HCT116 (cell line): ENCODE measurements at regions not wholly inside any gene's neighbourhood (a gene's known extent, or its start where the extent isn't known, plus 50 kb on each side); places are given as distances from the start of the nearest gene placed in this dataset.

Source experiments
- ATAC-seq: fragments of 200-7000 bp; cut with Tn5 transposase; 2 replicates; pipeline ENCODE4 v1.9.1; 2020; ENCODE audit warnings: mild to moderate bottlenecking, moderate library complexity
- BruUV-seq: library from RNA; stranded (reverse); fragments of 400-500 nt; replicated peaks from 2 replicates; lab custom pipeline; 2021; lab: Mats Ljungman, UMichigan
- CTCF ChIA-PET: fragments of 300-600 bp; sonication (Branson Sonifier 250); formaldehyde crosslinking; loops from one replicate; lab custom pipeline; 2021; ENCODE audit warnings: antibody characterized with exemption; lab: Charles Lee
- POLR2A ChIA-PET: fragments of 300-600, 350-600 bp; sonication (Branson Sonifier 250); formaldehyde crosslinking; loops from one replicate; lab custom pipeline; 2021; ENCODE audit warnings: antibody characterized with exemption; lab: Charles Lee
- RAD21 ChIA-PET, 2 experiments: fragments of 300-600 bp; sonication (Branson Sonifier 250); formaldehyde crosslinking; loops; one replicate each; lab custom pipeline; 2023; ENCODE audit warnings: low total read pairs in 2 of 2; ENCODE audit not compliant: uncharacterized antibody in 2 of 2, unreplicated experiment in 2 of 2, low non-redundant PET in 1 of 2; lab: Charles Lee
- DNase-seq: peaks from one replicate; pipeline ENCODE4 v3.0.0-alpha.2; 2010; ENCODE audit warnings: low read depth, low spot score
- H2AFZ ChIP-seq: fragments of 200-600 bp; shearing (Covaris generic), sonication (generic); 2 replicates; pipeline ENCODE4 v1.6.1; 2017; ENCODE audit warnings: low read depth, mixed run types, mixed read lengths, antibody characterized with exemption, low read length; ENCODE audit not compliant: poor library complexity, severe bottlenecking
- H3K27ac ChIP-seq: 2 replicates; pipeline ENCODE4 v1.5.1; 2012; ENCODE audit warnings: low read depth, low read length
- H3K27me3 ChIP-seq: fragments of 200-600 bp; sonication (generic); 2 replicates; pipeline ENCODE4 v1.6.1; 2016; ENCODE audit warnings: mixed run types, low read length, mixed read lengths; ENCODE audit not compliant: insufficient read depth
- H3K36me3 ChIP-seq, 2 experiments: fragments of 200-500 bp in 1 of 2; fragments of 200-600 bp in 1 of 2; sonication (Bioruptor generic) in 1 of 2; sonication (generic) in 1 of 2; 2 replicates each; pipeline versions ENCODE4 v1.5.1 to v1.6.1; 2014 to 2016; ENCODE audit warnings: low read length in 2 of 2, inconsistent platforms in 1 of 2, mixed read lengths in 1 of 2, mixed run types in 1 of 2; ENCODE audit not compliant: insufficient read depth in 2 of 2, control insufficient read depth in 1 of 2
- H3K4me1 ChIP-seq, 2 experiments: fragments of 200-600 bp in 1 of 2; sonication (generic) in 1 of 2; 2 replicates each; pipeline versions ENCODE4 v1.5.1 to v1.6.1; 2012 to 2017; ENCODE audit warnings: low read length in 2 of 2, inconsistent platforms in 1 of 2, mild to moderate bottlenecking in 1 of 2, mixed read lengths in 1 of 2, mixed run types in 1 of 2, moderate library complexity in 1 of 2; ENCODE audit not compliant: insufficient read depth in 2 of 2, control insufficient read depth in 1 of 2
- H3K4me2 ChIP-seq: fragments of 200-600 bp; sonication (generic); 2 replicates; pipeline ENCODE4 v1.6.1; 2017; ENCODE audit warnings: mixed run types, low read length, mixed read lengths
- H3K4me3 ChIP-seq, 2 experiments: fragments of 200-600 bp in 1 of 2; sonication (generic) in 1 of 2; replicated peaks in 1 of 2; 2 replicates each; pipeline ENCODE4 v1.5.1; 2011 to 2016; ENCODE audit warnings: low read length in 2 of 2, control low read depth in 1 of 2, low read depth in 1 of 2, mild to moderate bottlenecking in 1 of 2, mixed read lengths in 1 of 2, mixed run types in 1 of 2
- H3K79me2 ChIP-seq: fragments of 200-600 bp; sonication (generic); 2 replicates; pipeline ENCODE4 v1.6.1; 2017; ENCODE audit warnings: mild to moderate bottlenecking, mixed run types, low read length, moderate library complexity, mixed read lengths; ENCODE audit not compliant: insufficient read depth
- H3K9ac ChIP-seq: fragments of 200-600 bp; sonication (generic); 2 replicates; pipeline ENCODE4 v1.6.1; 2016; ENCODE audit warnings: low read length, mixed read lengths
- H3K9me2 ChIP-seq: fragments of 200-600 bp; sonication (generic), shearing (Covaris generic); 2 replicates; pipeline ENCODE4 v1.6.1; 2017; ENCODE audit warnings: mixed run types, mild to moderate bottlenecking, moderate library complexity; ENCODE audit not compliant: insufficient read depth
- H3K9me3 ChIP-seq, 2 experiments: fragments of 200-500 bp in 1 of 2; fragments of 200-600 bp in 1 of 2; sonication (Bioruptor generic) in 1 of 2; sonication (generic) in 1 of 2; 2 replicates each; pipeline ENCODE4 v1.6.1; 2014 to 2017; ENCODE audit warnings: low read length in 2 of 2, mixed read lengths in 2 of 2, inconsistent platforms in 1 of 2, low read depth in 1 of 2, mild to moderate bottlenecking in 1 of 2, mixed run types in 1 of 2, moderate library complexity in 1 of 2; ENCODE audit not compliant: control insufficient read depth in 1 of 2, insufficient read depth in 1 of 2
- H4K20me1 ChIP-seq: fragments of 200-600 bp; sonication (generic), shearing (Covaris generic); 2 replicates; pipeline ENCODE4 v1.6.1; 2017; ENCODE audit warnings: mixed run types, mild to moderate bottlenecking, moderate library complexity; ENCODE audit not compliant: insufficient read depth
- CBX3 ChIP-seq: IDR thresholded peaks from 2 replicates; pipeline ENCODE4 v1.6.1; 2012; ENCODE audit warnings: low read depth
- CEBPB ChIP-seq: IDR thresholded peaks from 2 replicates; pipeline ENCODE4 v1.6.1; 2012; ENCODE audit warnings: low read depth
- POLR2AphosphoS5 ChIP-seq: IDR thresholded peaks from 2 replicates; pipeline ENCODE4 v1.6.1; 2011; ENCODE audit warnings: mild to moderate bottlenecking, low read depth, low read length, moderate library complexity
- RAD21 ChIP-seq: IDR thresholded peaks from 2 replicates; pipeline ENCODE4 v1.6.1; 2012; ENCODE audit warnings: low read depth, mild to moderate bottlenecking
- SP1 ChIP-seq: IDR thresholded peaks from 2 replicates; pipeline ENCODE4 v1.6.1; 2012; ENCODE audit warnings: low read depth
- SRF ChIP-seq: IDR thresholded peaks from 2 replicates; pipeline ENCODE4 v1.6.1; 2012; ENCODE audit warnings: low read depth
- TCF7L2 ChIP-seq: IDR thresholded peaks from 2 replicates; pipeline ENCODE4 v1.7.0; 2011; ENCODE audit warnings: borderline replicate concordance, inconsistent platforms; ENCODE audit not compliant: insufficient read depth, insufficient read length; ENCODE audit errors: extremely low read depth
- YY1 ChIP-seq: IDR thresholded peaks from 2 replicates; pipeline ENCODE4 v1.6.1; 2011; ENCODE audit warnings: low read length, low read depth, moderate library complexity, mild to moderate bottlenecking; ENCODE audit not compliant: insufficient replicate concordance; ENCODE audit errors: extremely low read depth
- ZFX ChIP-seq: fragments of 450-650 bp; IDR thresholded peaks from 2 replicates; pipeline ENCODE4 v1.6.1; 2017
- intact Hi-C: fragments of 100-400 bp; cut with micrococcal nuclease; formaldehyde crosslinking; loops from 2 replicates; pipeline ENCODE4 v1.10.0; 2022
- TF ChIP-seq, protein P1 (sequence below): IDR thresholded peaks from 2 replicates; pipeline ENCODE4 v1.6.1; 2012
- TF ChIP-seq, protein P2 (sequence below): IDR thresholded peaks from 2 replicates; pipeline ENCODE4 v1.6.1; 2012
- TF ChIP-seq, protein P3 (sequence below): IDR thresholded peaks from 2 replicates; pipeline ENCODE4 v1.6.1; 2012; ENCODE audit warnings: low read depth
- TF ChIP-seq, protein P4 (sequence below): IDR thresholded peaks from 2 replicates; pipeline ENCODE4 v1.6.1; 2011; ENCODE audit warnings: mild to moderate bottlenecking, low read length, moderate library complexity; ENCODE audit not compliant: insufficient replicate concordance; ENCODE audit errors: extremely low read depth

DNA sequence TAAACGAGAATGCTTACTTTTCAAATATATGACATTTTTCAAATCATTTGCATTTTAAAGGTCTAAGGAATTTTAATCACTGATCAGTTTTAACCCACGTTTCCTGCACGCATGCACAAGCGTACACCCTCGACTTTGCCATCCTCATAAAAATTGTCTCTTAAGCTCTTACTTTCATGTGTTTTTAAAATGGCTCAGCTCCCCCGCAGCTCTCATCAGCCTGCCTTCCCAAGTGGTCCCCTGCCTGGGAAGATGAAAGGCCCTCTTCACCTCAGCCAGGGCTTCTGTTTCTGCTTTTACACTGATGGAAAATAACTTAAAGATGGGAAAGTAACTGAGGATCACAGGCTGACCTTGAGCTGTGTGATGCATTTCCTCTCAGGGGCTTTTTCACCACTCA lies 131.6 kb upstream of the LSM8 start:
- H3K9me3 ChIP-seq, result no peaks in the 10 kb centered on the region
- H3K9ac ChIP-seq, result no peak overlapping the region
- DNase-seq, result no peak
- H3K36me3 ChIP-seq, result no peaks in the 10 kb centered on the region
- BruUV-seq, result no TSS peak
- H3K4me2 ChIP-seq, result no peak overlapping the region
- POLR2A ChIA-PET, result no interaction called here
- CTCF ChIA-PET, result no interaction called here
- H3K79me2 ChIP-seq, result no peaks in the 10 kb centered on the region
- RAD21 ChIA-PET, result no interaction called here
- intact Hi-C loops, result no loop called here
- H3K4me1 ChIP-seq, result no peaks in the 10 kb centered on the region
- H4K20me1 ChIP-seq, result no peaks in the 10 kb centered on the region
- TF ChIP-seq, protein P1, sequence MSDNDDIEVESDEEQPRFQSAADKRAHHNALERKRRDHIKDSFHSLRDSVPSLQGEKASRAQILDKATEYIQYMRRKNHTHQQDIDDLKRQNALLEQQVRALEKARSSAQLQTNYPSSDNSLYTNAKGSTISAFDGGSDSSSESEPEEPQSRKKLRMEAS, result no peak
- TF ChIP-seq, protein P2, sequence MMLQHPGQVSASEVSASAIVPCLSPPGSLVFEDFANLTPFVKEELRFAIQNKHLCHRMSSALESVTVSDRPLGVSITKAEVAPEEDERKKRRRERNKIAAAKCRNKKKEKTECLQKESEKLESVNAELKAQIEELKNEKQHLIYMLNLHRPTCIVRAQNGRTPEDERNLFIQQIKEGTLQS, result no peak
- no peak overlapping the region for H2AFZ ChIP-seq
- H3K27me3 ChIP-seq, result no peaks in the 10 kb centered on the region
- no peak overlapping the region for H3K4me3 ChIP-seq
- ATAC-seq, result no peak
- H3K9me2 ChIP-seq, result no peaks in the 10 kb centered on the region
- no peak overlapping the region for H3K27ac ChIP-seq

DNA sequence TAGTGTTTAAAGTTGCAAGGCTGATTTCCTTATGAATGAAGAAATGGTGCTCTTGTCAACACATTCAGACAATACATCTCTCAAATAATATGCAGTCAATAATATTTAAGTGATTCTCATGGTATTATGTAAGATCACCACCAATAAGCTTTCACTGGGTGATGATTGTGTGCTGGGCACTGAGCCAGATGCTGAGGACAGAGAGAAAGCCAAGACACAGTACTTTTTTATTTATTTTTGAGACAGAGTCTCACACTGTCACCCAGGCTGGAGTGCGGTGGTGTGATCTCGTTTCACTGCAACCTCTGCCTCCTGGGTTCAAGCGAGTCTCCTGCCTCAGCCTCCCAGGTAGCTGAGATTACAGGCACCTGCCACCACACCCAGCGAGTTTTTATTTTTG lies 130.6 kb upstream of the LSM8 start:
- no peak for DNase-seq
- intact Hi-C loops, result no loop called here
- ChIA-PET RAD21 (no interaction called here), POLR2A (no interaction called here), CTCF (no interaction called here)
- no peak for ATAC-seq
- H3K27me3 ChIP-seq, result no peaks in the 10 kb centered on the region
- H3K9me2 ChIP-seq, result no peaks in the 10 kb centered on the region
- H3K4me1 ChIP-seq, result no peaks in the 10 kb centered on the region
- BruUV-seq, result no TSS peak
- H3K36me3 ChIP-seq, result no peaks in the 10 kb centered on the region
- no peak overlapping the region for H3K9ac ChIP-seq
- no peaks in the 10 kb centered on the region for H4K20me1 ChIP-seq
- H3K4me2 ChIP-seq, result no peak overlapping the region
- H3K79me2 ChIP-seq, result no peaks in the 10 kb centered on the region
- H3K27ac ChIP-seq, result no peak overlapping the region
- H3K4me3 ChIP-seq, result no peak overlapping the region
- H3K9me3 ChIP-seq, result no peaks in the 10 kb centered on the region
- no peak overlapping the region for H2AFZ ChIP-seq
- TF ChIP-seq CBX3, result no peak
- no peak for TF ChIP-seq ZFX
- no peak for TF ChIP-seq TCF7L2
- TF ChIP-seq RAD21, result no peak
- no peak for TF ChIP-seq CEBPB
- TF ChIP-seq POLR2AphosphoS5, result no peak
- TF ChIP-seq SRF, result no peak
- TF ChIP-seq, protein P3, sequence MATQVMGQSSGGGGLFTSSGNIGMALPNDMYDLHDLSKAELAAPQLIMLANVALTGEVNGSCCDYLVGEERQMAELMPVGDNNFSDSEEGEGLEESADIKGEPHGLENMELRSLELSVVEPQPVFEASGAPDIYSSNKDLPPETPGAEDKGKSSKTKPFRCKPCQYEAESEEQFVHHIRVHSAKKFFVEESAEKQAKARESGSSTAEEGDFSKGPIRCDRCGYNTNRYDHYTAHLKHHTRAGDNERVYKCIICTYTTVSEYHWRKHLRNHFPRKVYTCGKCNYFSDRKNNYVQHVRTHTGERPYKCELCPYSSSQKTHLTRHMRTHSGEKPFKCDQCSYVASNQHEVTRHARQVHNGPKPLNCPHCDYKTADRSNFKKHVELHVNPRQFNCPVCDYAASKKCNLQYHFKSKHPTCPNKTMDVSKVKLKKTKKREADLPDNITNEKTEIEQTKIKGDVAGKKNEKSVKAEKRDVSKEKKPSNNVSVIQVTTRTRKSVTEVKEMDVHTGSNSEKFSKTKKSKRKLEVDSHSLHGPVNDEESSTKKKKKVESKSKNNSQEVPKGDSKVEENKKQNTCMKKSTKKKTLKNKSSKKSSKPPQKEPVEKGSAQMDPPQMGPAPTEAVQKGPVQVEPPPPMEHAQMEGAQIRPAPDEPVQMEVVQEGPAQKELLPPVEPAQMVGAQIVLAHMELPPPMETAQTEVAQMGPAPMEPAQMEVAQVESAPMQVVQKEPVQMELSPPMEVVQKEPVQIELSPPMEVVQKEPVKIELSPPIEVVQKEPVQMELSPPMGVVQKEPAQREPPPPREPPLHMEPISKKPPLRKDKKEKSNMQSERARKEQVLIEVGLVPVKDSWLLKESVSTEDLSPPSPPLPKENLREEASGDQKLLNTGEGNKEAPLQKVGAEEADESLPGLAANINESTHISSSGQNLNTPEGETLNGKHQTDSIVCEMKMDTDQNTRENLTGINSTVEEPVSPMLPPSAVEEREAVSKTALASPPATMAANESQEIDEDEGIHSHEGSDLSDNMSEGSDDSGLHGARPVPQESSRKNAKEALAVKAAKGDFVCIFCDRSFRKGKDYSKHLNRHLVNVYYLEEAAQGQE, result no peak
- TF ChIP-seq, protein P4, sequence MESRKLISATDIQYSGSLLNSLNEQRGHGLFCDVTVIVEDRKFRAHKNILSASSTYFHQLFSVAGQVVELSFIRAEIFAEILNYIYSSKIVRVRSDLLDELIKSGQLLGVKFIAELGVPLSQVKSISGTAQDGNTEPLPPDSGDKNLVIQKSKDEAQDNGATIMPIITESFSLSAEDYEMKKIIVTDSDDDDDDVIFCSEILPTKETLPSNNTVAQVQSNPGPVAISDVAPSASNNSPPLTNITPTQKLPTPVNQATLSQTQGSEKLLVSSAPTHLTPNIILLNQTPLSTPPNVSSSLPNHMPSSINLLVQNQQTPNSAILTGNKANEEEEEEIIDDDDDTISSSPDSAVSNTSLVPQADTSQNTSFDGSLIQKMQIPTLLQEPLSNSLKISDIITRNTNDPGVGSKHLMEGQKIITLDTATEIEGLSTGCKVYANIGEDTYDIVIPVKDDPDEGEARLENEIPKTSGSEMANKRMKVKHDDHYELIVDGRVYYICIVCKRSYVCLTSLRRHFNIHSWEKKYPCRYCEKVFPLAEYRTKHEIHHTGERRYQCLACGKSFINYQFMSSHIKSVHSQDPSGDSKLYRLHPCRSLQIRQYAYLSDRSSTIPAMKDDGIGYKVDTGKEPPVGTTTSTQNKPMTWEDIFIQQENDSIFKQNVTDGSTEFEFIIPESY, result no peak
- TF ChIP-seq YY1, result no peak
- TF ChIP-seq SP1, result no peak
